Ishikawa (cell line): ENCODE measurements at regions not wholly inside any gene's neighbourhood (a gene's known extent, or its start where the extent isn't known, plus 50 kb on each side); places are given as distances from the start of the nearest gene placed in this dataset.

ENCODE experiments used
- MAX ChIP-seq: IDR thresholded peaks from 2 replicates; pipeline ENCODE4 v1.6.1; 2012
- TAF1 ChIP-seq: IDR thresholded peaks from 2 replicates; pipeline ENCODE4 v1.6.1; 2012; ENCODE audit warnings: low read depth, mild to moderate bottlenecking
- TCF12 ChIP-seq: IDR thresholded peaks from 2 replicates; pipeline ENCODE4 v1.6.1; 2012; ENCODE audit warnings: low read depth
- TEAD4 ChIP-seq: IDR thresholded peaks from 2 replicates; pipeline ENCODE4 v1.6.1; 2012
- ZBTB7A ChIP-seq: IDR thresholded peaks from 2 replicates; pipeline ENCODE4 v1.6.1; 2012; ENCODE audit warnings: low read depth

GRCh38 chr13:80144493-80144892, 196.4 kb downstream of the SPRY2 start:
- TF ChIP-seq TCF12 (no peak), MAX (no peak), TAF1 (no peak), TEAD4 (no peak), ZBTB7A (no peak)
